Loucy (cell line): ENCODE measurements at regions not wholly inside any gene's neighbourhood (a gene's known extent, or its start where the extent isn't known, plus 50 kb on each side); places are given as distances from the start of the nearest gene placed in this dataset.

Experiments used
- H2AFZ ChIP-seq: fragments of 200-600 bp; sonication (generic); 2 replicates; pipeline ENCODE4 v1.6.0; 2016; ENCODE audit warnings: antibody characterized with exemption, mild to moderate bottlenecking, low read length, moderate library complexity
- H3F3A ChIP-seq: fragments of 200-600 bp; 2 replicates; pipeline ENCODE4 v1.6.0; 2016; ENCODE audit warnings: antibody characterized with exemption, low read depth, mild to moderate bottlenecking
- H3K27me3 ChIP-seq: fragments of 200-600 bp; sonication (generic); 2 replicates; pipeline ENCODE4 v1.6.1; 2014; ENCODE audit warnings: low read length, mild to moderate bottlenecking; ENCODE audit not compliant: insufficient read depth, poor library complexity, severe bottlenecking
- H3K36me3 ChIP-seq: fragments of 200-600 bp; sonication (generic); 2 replicates; pipeline ENCODE4 v1.6.1; 2016; ENCODE audit warnings: low read length; ENCODE audit not compliant: insufficient read depth
- H3K4me1 ChIP-seq: fragments of 200-600 bp; sonication (generic); 2 replicates; pipeline ENCODE4 v1.5.1; 2014; ENCODE audit warnings: low read length, mild to moderate bottlenecking; ENCODE audit not compliant: insufficient read depth, poor library complexity, severe bottlenecking
- H3K4me2 ChIP-seq: fragments of 200-600 bp; sonication (generic); 2 replicates; pipeline ENCODE4 v1.6.0; 2014; ENCODE audit warnings: antibody characterized with exemption, low read length, low read depth, mild to moderate bottlenecking; ENCODE audit not compliant: poor library complexity, severe bottlenecking
- H3K4me3 ChIP-seq: fragments of 200-600 bp; sonication (generic); 2 replicates; pipeline ENCODE4 v1.5.1; 2014; ENCODE audit warnings: low read length, mild to moderate bottlenecking, mixed read lengths; ENCODE audit not compliant: poor library complexity, severe bottlenecking
- H3K79me2 ChIP-seq: fragments of 200-600 bp; sonication (generic); 2 replicates; pipeline ENCODE4 v1.6.1; 2014; ENCODE audit warnings: low read length; ENCODE audit not compliant: insufficient read depth
- H3K9ac ChIP-seq: fragments of 200-600 bp; sonication (generic); 2 replicates; pipeline ENCODE4 v1.6.0; 2014; ENCODE audit warnings: mild to moderate bottlenecking, low read depth, low read length, moderate library complexity; ENCODE audit not compliant: poor library complexity, severe bottlenecking
- H3K9me2 ChIP-seq: fragments of 200-600 bp; sonication (generic); replicated peaks from 2 replicates; pipeline ENCODE4 v1.6.1; 2016; ENCODE audit warnings: low read depth, low read length, mixed read lengths
- H3K9me3 ChIP-seq: fragments of 200-600 bp; sonication (generic); 2 replicates; pipeline ENCODE4 v1.6.1; 2014; ENCODE audit warnings: mild to moderate bottlenecking, antibody characterized with exemption, low read length, low read depth; ENCODE audit not compliant: insufficient read depth
- H4K20me1 ChIP-seq: fragments of 200-600 bp; sonication (generic); 2 replicates; pipeline ENCODE4 v1.6.0; 2014; ENCODE audit warnings: antibody characterized with exemption, low read length, mild to moderate bottlenecking; ENCODE audit not compliant: insufficient read depth, poor library complexity, severe bottlenecking
- CTCF ChIP-seq: fragments of 200-600 bp; sonication (generic); conservative IDR thresholded peaks from 2 replicates; pipeline ENCODE4 v1.5.1; 2014; ENCODE audit warnings: mild to moderate bottlenecking, antibody characterized with exemption, low read length
- EZH2phosphoT487 ChIP-seq: fragments of 200-600 bp; IDR thresholded peaks from 2 replicates; pipeline ENCODE4 v1.6.1; 2018; ENCODE audit warnings: antibody characterized with exemption, mild to moderate bottlenecking, moderate library complexity, borderline replicate concordance

- Histone ChIP-seq H3K9me3 (no peaks in the 10 kb centered on the region), H4K20me1 (no peaks in the 10 kb centered on the region), H3F3A (no peaks in the 10 kb centered on the region)
These were observed 187.0 kb upstream of the LRFN5 start for GRCh38 chr14:41419709-41420108.

DNA sequence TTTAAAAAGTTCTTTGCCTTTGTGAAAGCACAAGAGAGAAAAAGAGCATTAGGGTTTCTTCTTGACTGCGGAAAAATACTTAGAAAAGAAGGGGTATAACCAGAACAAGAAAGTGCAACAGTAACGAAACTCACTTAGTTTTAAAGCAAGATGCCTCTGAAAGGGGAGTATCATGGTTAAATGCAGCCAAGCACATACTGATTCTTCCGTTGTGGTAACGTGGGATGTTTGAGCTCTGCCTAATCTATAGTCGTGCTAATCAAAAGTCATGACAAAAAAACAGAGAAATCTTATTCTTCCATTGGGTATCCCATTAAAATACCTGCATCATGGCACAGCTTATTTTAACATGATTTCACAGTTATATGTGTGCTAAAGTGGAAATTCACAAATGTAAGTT, 187.8 kb upstream of the LRFN5 start:
- Histone ChIP-seq H3K9me3 (no peaks in the 10 kb centered on the region), H3F3A (no peaks in the 10 kb centered on the region), H4K20me1 (no peaks in the 10 kb centered on the region), H3K9me2 (no peaks in the 10 kb centered on the region), H3K4me1 (no peaks in the 10 kb centered on the region), H3K4me2 (no peak overlapping the region), H2AFZ (no peak overlapping the region), H3K36me3 (no peaks in the 10 kb centered on the region), H3K27me3 (no peaks in the 10 kb centered on the region), H3K4me3 (no peak overlapping the region), H3K79me2 (no peaks in the 10 kb centered on the region), H3K9ac (no peak overlapping the region)
- TF ChIP-seq CTCF (no peak), EZH2phosphoT487 (no peak)

More at GRCh38 chr14:41419709-41420108, 187.0 kb upstream of the LRFN5 start:
- H3K4me1 ChIP-seq: no peaks in the 10 kb centered on the region
- no peak overlapping the region for H3K9ac ChIP-seq
- H3K79me2 ChIP-seq: no peaks in the 10 kb centered on the region
- H3K27me3 ChIP-seq: no peaks in the 10 kb centered on the region
- no peaks in the 10 kb centered on the region for H3K9me2 ChIP-seq
- TF ChIP-seq EZH2phosphoT487: no peak
- TF ChIP-seq CTCF: no peak
- H3K4me2 ChIP-seq: no peak overlapping the region
- H3K36me3 ChIP-seq: no peaks in the 10 kb centered on the region
- H3K4me3 ChIP-seq: no peak overlapping the region
- no peak overlapping the region for H2AFZ ChIP-seq

- no peaks in the 10 kb centered on the region for H4K20me1 ChIP-seq
- TF ChIP-seq CTCF (no peak), EZH2phosphoT487 (no peak)
- H3K27me3 ChIP-seq: no peaks in the 10 kb centered on the region
These were observed 196.9 kb upstream of the LRFN5 start for GRCh38 chr14:41409806-41410205.

More at GRCh38 chr14:41409806-41410205, 196.9 kb upstream of the LRFN5 start:
- no peaks in the 10 kb centered on the region for H3K79me2 ChIP-seq
- H3K4me2 ChIP-seq: no peak overlapping the region
- H3K9ac ChIP-seq: no peak overlapping the region
- no peaks in the 10 kb centered on the region for H3K36me3 ChIP-seq
- no peaks in the 10 kb centered on the region for H3F3A ChIP-seq
- no peaks in the 10 kb centered on the region for H3K9me2 ChIP-seq
- no peak overlapping the region for H2AFZ ChIP-seq
- H3K4me1 ChIP-seq: no peaks in the 10 kb centered on the region
- no peak overlapping the region for H3K4me3 ChIP-seq
- H3K9me3 ChIP-seq: no peaks in the 10 kb centered on the region
